ENCODE measurements at regions not wholly inside any gene's neighbourhood (a gene's known extent, or its start where the extent isn't known, plus 50 kb on each side); places are given as distances from the start of the nearest gene placed in this dataset.

DNA sequence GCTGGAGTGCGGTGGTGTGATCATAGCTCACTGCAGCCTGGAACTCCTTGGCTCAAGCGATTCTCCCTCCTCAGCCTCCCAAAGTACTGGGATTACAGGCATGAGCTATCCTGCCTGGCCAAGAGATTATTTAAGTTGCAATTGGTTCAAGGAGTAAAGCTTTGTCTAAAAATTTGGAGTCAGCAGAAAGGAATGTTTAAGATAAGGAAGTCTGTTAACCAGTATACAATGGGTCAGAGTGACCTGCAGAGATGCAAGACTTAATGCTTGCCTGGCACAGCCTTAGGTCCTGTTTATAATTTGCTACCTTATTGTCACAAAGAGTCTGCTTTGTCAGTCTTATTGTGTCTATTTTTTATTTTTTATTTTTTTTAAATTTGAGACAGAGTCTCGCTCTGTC lies 826.2 kb downstream of the NLGN4X start:
- TF ChIP-seq, protein P1, sequence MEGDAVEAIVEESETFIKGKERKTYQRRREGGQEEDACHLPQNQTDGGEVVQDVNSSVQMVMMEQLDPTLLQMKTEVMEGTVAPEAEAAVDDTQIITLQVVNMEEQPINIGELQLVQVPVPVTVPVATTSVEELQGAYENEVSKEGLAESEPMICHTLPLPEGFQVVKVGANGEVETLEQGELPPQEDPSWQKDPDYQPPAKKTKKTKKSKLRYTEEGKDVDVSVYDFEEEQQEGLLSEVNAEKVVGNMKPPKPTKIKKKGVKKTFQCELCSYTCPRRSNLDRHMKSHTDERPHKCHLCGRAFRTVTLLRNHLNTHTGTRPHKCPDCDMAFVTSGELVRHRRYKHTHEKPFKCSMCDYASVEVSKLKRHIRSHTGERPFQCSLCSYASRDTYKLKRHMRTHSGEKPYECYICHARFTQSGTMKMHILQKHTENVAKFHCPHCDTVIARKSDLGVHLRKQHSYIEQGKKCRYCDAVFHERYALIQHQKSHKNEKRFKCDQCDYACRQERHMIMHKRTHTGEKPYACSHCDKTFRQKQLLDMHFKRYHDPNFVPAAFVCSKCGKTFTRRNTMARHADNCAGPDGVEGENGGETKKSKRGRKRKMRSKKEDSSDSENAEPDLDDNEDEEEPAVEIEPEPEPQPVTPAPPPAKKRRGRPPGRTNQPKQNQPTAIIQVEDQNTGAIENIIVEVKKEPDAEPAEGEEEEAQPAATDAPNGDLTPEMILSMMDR (IDR thresholded peaks at IDR 0.05; ENCODE audit: low read depth, low read length), result no peak
- TF ChIP-seq POLR2A (IDR thresholded peaks at IDR 0.05; ENCODE audit: extremely low read depth, insufficient read length) (no peak), MYC (IDR thresholded peaks at IDR 0.05; ENCODE audit: low read depth, low read length) (no peak)
- TF ChIP-seq, protein P2, sequence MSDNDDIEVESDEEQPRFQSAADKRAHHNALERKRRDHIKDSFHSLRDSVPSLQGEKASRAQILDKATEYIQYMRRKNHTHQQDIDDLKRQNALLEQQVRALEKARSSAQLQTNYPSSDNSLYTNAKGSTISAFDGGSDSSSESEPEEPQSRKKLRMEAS (IDR thresholded peaks at IDR 0.05; ENCODE audit: low read depth, low read length), result no peak
- no peak for DNase-seq (ENCODE audit: low read depth)
- no peak overlapping the region for H3K4me3 ChIP-seq (ENCODE audit: low read depth, low read length)

DNA sequence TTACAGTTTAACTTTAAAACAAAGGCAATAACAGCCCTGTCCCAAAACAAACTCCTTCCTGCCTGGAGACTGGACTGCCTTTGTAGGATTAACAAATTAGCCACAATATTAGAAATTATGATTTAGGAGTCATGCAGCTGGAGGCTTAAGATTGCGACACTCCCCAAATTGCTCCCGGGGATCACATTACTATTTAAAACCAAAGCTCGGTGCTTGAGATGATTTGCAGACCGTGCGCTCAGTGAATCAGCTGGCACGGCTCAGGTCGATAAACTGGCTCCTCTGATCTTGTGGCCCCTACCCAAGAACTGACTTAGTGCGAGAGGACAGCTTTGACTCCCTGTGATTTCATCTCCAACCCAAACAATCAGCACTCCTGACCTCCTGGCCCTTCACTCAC lies 829.3 kb downstream of the NLGN4X start:
- no peak for DNase-seq (ENCODE audit: low read depth)
- TF ChIP-seq MYC (IDR thresholded peaks at IDR 0.05; ENCODE audit: low read depth, low read length) (no peak), POLR2A (IDR thresholded peaks at IDR 0.05; ENCODE audit: extremely low read depth, insufficient read length) (no peak)
- TF ChIP-seq, protein P1 (IDR thresholded peaks at IDR 0.05; ENCODE audit: low read depth, low read length), result no peak
- TF ChIP-seq, protein P2 (IDR thresholded peaks at IDR 0.05; ENCODE audit: low read depth, low read length), result no peak
- H3K4me3 ChIP-seq (ENCODE audit: low read depth, low read length), result no peak overlapping the region

DNA sequence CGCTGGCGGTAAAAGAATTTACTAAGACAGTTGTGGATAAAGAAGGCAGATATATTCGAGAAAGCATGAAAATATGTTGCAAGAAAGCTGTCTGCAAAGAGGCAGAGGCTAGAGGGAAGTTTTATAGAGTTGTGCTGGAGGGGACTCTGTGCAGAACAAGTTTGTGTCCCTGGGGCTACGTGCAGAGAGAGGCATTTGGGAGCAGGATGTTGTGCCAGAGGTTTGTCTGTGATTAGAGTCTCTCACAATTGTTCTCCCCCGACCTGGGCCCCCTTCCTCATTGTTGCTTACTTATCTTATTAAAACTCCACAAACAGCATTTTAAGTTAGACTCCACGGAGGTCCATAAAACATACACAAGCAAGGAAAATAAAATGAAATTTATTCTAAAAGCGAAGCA lies 831.3 kb downstream of the NLGN4X start:
- no peak for DNase-seq (ENCODE audit: low read depth)
- TF ChIP-seq, protein P1 (IDR thresholded peaks at IDR 0.05; ENCODE audit: low read depth, low read length), result no peak
- TF ChIP-seq, protein P2 (IDR thresholded peaks at IDR 0.05; ENCODE audit: low read depth, low read length), result no peak
- TF ChIP-seq MYC (IDR thresholded peaks at IDR 0.05; ENCODE audit: low read depth, low read length), result no peak
- no peak for TF ChIP-seq POLR2A (IDR thresholded peaks at IDR 0.05; ENCODE audit: extremely low read depth, insufficient read length)
- no peak overlapping the region for H3K4me3 ChIP-seq (ENCODE audit: low read depth, low read length)

DNA sequence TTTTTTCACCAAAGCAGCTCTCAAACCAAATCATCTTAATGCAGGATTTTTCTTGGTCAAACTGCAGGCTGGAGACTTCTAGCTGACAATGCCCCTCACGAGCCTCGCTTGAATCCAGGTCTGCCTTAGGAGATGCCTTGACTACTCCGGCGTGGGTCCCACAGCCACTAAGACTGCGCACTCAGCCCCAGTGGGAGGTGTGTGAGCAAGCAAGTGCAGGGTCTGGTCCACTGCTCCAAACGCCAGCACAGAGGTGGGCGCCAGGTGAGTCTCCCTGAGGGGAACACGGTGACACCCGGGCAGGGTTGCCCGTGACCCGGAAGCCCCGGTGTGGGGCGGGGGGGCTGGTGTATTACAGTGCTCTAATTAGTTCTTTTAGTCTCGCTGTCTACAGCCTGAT lies 838.3 kb downstream of the NLGN4X start:
- no peak overlapping the region for H3K4me3 ChIP-seq (ENCODE audit: low read depth, low read length)
- DNase-seq (ENCODE audit: low read depth), result no peak
- TF ChIP-seq, protein P2 (IDR thresholded peaks at IDR 0.05; ENCODE audit: low read depth, low read length), result no peak
- TF ChIP-seq, protein P1 (IDR thresholded peaks at IDR 0.05; ENCODE audit: low read depth, low read length), result no peak
- TF ChIP-seq POLR2A (IDR thresholded peaks at IDR 0.05; ENCODE audit: extremely low read depth, insufficient read length) (no peak), MYC (IDR thresholded peaks at IDR 0.05; ENCODE audit: low read depth, low read length) (no peak)

DNA sequence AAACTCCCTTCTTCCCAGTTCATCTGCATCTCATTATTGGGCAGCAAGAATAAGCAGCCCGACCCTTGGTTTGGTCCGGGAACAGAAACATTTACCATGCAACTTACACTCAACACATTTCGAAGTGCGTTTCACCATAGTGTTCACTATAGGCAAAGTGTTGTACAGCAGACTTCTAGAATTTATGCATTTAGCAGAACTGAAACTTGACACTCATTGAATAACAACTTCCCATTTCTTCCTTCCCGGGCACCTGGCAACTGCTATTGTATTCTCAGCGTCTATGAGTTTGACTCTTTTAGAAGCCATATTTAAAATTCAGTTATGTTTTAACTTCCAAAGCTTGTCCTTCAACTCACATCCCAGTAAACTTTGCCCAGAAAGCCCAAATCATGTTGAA lies 840.6 kb downstream of the NLGN4X start:
- peak; percentile 20 for DNase-seq (ENCODE audit: low read depth)
- no peak for TF ChIP-seq MYC (IDR thresholded peaks at IDR 0.05; ENCODE audit: low read depth, low read length)
- no peak for TF ChIP-seq POLR2A (IDR thresholded peaks at IDR 0.05; ENCODE audit: extremely low read depth, insufficient read length)
- TF ChIP-seq, protein P2 (IDR thresholded peaks at IDR 0.05; ENCODE audit: low read depth, low read length), result no peak
- TF ChIP-seq, protein P1 (IDR thresholded peaks at IDR 0.05; ENCODE audit: low read depth, low read length), result no peak

DNA sequence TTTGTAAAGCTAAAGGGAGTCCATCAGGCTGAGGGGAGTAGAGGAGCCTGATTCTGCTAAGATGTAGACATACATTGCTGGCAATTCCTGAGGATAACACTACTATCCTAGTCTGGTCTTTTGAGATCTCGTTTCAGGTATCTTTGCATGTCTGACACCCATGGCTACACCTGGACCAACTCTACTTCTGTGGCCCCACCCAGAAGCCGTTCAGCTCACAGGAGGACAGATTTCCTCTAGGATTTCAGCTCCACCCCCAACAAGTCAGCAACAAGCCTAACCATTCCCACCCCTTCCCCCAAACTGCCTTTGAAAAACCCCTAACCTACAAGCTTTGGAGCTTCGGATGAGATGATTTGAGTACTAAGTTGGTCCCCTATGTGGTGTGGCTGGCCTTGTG lies 848.2 kb downstream of the NLGN4X start:
- TF ChIP-seq, protein P2 (IDR thresholded peaks at IDR 0.05; ENCODE audit: low read depth, low read length), result no peak
- no peak for TF ChIP-seq MYC (IDR thresholded peaks at IDR 0.05; ENCODE audit: low read depth, low read length)
- TF ChIP-seq POLR2A (IDR thresholded peaks at IDR 0.05; ENCODE audit: extremely low read depth, insufficient read length), result no peak
- TF ChIP-seq, protein P1 (IDR thresholded peaks at IDR 0.05; ENCODE audit: low read depth, low read length), result no peak
- H3K4me3 ChIP-seq (ENCODE audit: low read depth, low read length), result no peak overlapping the region
- no peak for DNase-seq (ENCODE audit: low read depth)

More for the DNA sequence above, 840.6 kb downstream of the NLGN4X start:
- H3K4me3 ChIP-seq (ENCODE audit: low read depth, low read length), result no peak overlapping the region
